C4-2B (cell line): ENCODE measurements at regions not wholly inside any gene's neighbourhood (a gene's known extent, or its start where the extent isn't known, plus 50 kb on each side); places are given as distances from the start of the nearest gene placed in this dataset.

Source experiments
- H3K27ac ChIP-seq: fragments of 450-650 bp; 2 replicates; pipeline ENCODE4 v1.5.1; 2017
- CTCF ChIP-seq: fragments of 450-650 bp; conservative IDR thresholded peaks from 2 replicates; pipeline ENCODE4 v1.5.1; 2017; ENCODE audit warnings: mild to moderate bottlenecking
- ZFX ChIP-seq: fragments of 450-650 bp; IDR thresholded peaks from 2 replicates; pipeline ENCODE4 v1.6.1; 2017

- no peak for TF ChIP-seq ZFX
- TF ChIP-seq CTCF: no peak
- H3K27ac ChIP-seq: no peak overlapping the region
Observed at GRCh38 chr5:167716126-167716775, 575.2 kb upstream of the WWC1 start.

GRCh38 chr5:167720259-167720658 lies 571.2 kb upstream of the WWC1 start:
- no peak overlapping the region for H3K27ac ChIP-seq
- TF ChIP-seq ZFX (no peak), CTCF (no peak)

- H3K27ac ChIP-seq: no peak overlapping the region
- TF ChIP-seq CTCF: no peak
- TF ChIP-seq ZFX: no peak
Observed at GRCh38 chr5:167720676-167721260, 570.7 kb upstream of the WWC1 start.

GRCh38 chr5:167721926-167722440 lies 569.5 kb upstream of the WWC1 start:
- no peak overlapping the region for H3K27ac ChIP-seq
- TF ChIP-seq CTCF: no peak

GRCh38 chr5:167723254-167723871 lies 568.1 kb upstream of the WWC1 start:
- no peak for TF ChIP-seq ZFX
- TF ChIP-seq CTCF: peak; percentile 93
- no peak overlapping the region for H3K27ac ChIP-seq

- TF ChIP-seq ZFX (no peak), CTCF (no peak)
- H3K27ac ChIP-seq: no peak overlapping the region
Observed at GRCh38 chr5:167725264-167725663, 566.2 kb upstream of the WWC1 start.

GRCh38 chr5:167725741-167726140 lies 565.7 kb upstream of the WWC1 start:
- TF ChIP-seq ZFX (no peak), CTCF (no peak)
- no peak overlapping the region for H3K27ac ChIP-seq
